ENCODE measurements at regions not wholly inside any gene's neighbourhood (a gene's known extent, or its start where the extent isn't known, plus 50 kb on each side); places are given as distances from the start of the nearest gene placed in this dataset.

GRCh38 chr10:112022196-112022595 lies 161.4 kb downstream of the GPAM start:
- H3K4me1 ChIP-seq (ENCODE audit: insufficient read depth, low read length) = no peaks in the 10 kb centered on the region
- H3K18ac ChIP-seq (ENCODE audit: insufficient read length, low read depth, low read length) = no peak overlapping the region
- no peak overlapping the region for H4K8ac ChIP-seq (replicated peaks; ENCODE audit: insufficient read length, low read depth, low read length)
- H3K4me1 Mint-ChIP-seq = no peaks in the 10 kb centered on the region
- H3K4ac ChIP-seq (ENCODE audit: low read depth, low read length) = no peak overlapping the region
- H3K23me2 ChIP-seq (ENCODE audit: insufficient read length, low read depth, low read length, poor library complexity, severe bottlenecking) = no peaks in the 10 kb centered on the region
- no peak overlapping the region for H2BK5ac ChIP-seq (ENCODE audit: insufficient read length, low read length)
- H3K36me3 Mint-ChIP-seq (ENCODE audit: insufficient read depth in 1 of 3, low read depth in 3 of 3) = no peaks in the 10 kb centered on the region
- no peak overlapping the region for H4K91ac ChIP-seq (ENCODE audit: insufficient read length, low read depth, low read length)
- no peak overlapping the region; a peak in 1 of 7 replicates for H3K27ac Mint-ChIP-seq
- H3K56ac ChIP-seq (ENCODE audit: insufficient read length, low read depth, low read length) = no peak overlapping the region
- H3K9me3 ChIP-seq (ENCODE audit: control insufficient read depth, low read depth, low read length) = no peaks in the 10 kb centered on the region
- no peak overlapping the region for H2AFZ ChIP-seq (ENCODE audit: low read length)
- H3K23ac ChIP-seq (ENCODE audit: insufficient read length, low read depth, low read length) = no peak overlapping the region
- peak; percentile 36 for DNase-seq
- H3K9ac ChIP-seq (ENCODE audit: extremely low read depth, insufficient read length, low read length) = no peak overlapping the region
- H2BK120ac ChIP-seq (ENCODE audit: low read depth, low read length, poor library complexity, severe bottlenecking) = no peak overlapping the region
- H3K27ac ChIP-seq (ENCODE audit: insufficient read length, low read depth, low read length) = no peak overlapping the region
- H4K5ac ChIP-seq (ENCODE audit: insufficient read length, low read depth, low read length) = no peak overlapping the region
- H2BK20ac ChIP-seq (ENCODE audit: low read depth, low read length, poor library complexity, severe bottlenecking) = no peak overlapping the region
- no peak overlapping the region for H3K4me2 ChIP-seq (ENCODE audit: insufficient read depth, insufficient read length, low read length)
- no peaks in the 10 kb centered on the region for H3K9me3 Mint-ChIP-seq
- no peak overlapping the region for H2BK12ac ChIP-seq (ENCODE audit: insufficient read length, low read depth, low read length)
- no peak overlapping the region for H2BK15ac ChIP-seq (ENCODE audit: low read depth, low read length)
- no peak; the same call in 2 of the 3 replicates for TF ChIP-seq CTCF (conservative IDR thresholded peaks at IDR 0.05)
- no peak overlapping the region for H3K4me3 Mint-ChIP-seq
- WGBS (ENCODE audit: extremely low coverage, insufficient read length, low lambda C conversion rate) = no CpG with 5 or more reads among the region's 1 CpG
- H2AK5ac ChIP-seq (ENCODE audit: insufficient read length, low read length) = no peak overlapping the region
- no peaks in the 10 kb centered on the region for H3K79me2 ChIP-seq (ENCODE audit: insufficient read depth, low read length)
- no peaks in the 10 kb centered on the region for H4K20me1 ChIP-seq (ENCODE audit: control insufficient read depth, insufficient read depth, insufficient read length)
- no peak overlapping the region; the same call in 1 of the 2 replicates for H3K14ac ChIP-seq (ENCODE audit: insufficient read depth, low read length)
- H3T11ph ChIP-seq (ENCODE audit: low read length) = no peak overlapping the region
- H3K79me1 ChIP-seq (ENCODE audit: insufficient read depth, low read depth, low read length, poor library complexity, severe bottlenecking) = no peaks in the 10 kb centered on the region
- no peaks in the 10 kb centered on the region for H3K27me3 Mint-ChIP-seq (ENCODE audit: low read depth)
- H3K27me3 ChIP-seq (ENCODE audit: insufficient read depth, low read length) = no peaks in the 10 kb centered on the region
